WTC11 (cell line): ENCODE measurements at regions not wholly inside any gene's neighbourhood (a gene's known extent, or its start where the extent isn't known, plus 50 kb on each side); places are given as distances from the start of the nearest gene placed in this dataset.

ENCODE experiments used
- ATAC-seq: fragments of 200-7000 bp; cut with Tn5 transposase; 2 replicates; pipeline ENCODE4 v1.10.0; 2021; ENCODE audit warnings: mild to moderate bottlenecking, moderate library complexity
- CTCF ChIA-PET: fragments of 300-600 bp; sonication (Branson Sonifier 250); formaldehyde crosslinking; loops from one replicate; lab custom pipeline; 2021; ENCODE audit warnings: antibody characterized with exemption; lab: Charles Lee
- POLR2A ChIA-PET: fragments of 350-600 bp; sonication (Branson Sonifier 250); formaldehyde crosslinking; loops from one replicate; lab custom pipeline; 2021; ENCODE audit warnings: antibody characterized with exemption; lab: Charles Lee
- DNase-seq: peaks from one replicate; pipeline ENCODE4 v3.0.0; 2021; ENCODE audit warnings: low spot score
- H3K27ac Mint-ChIP-seq: 2 replicates; pipeline ENCODE4 v1.8.0; 2021; ENCODE audit warnings: mixed read lengths
- H3K27me3 Mint-ChIP-seq: 2 replicates; pipeline ENCODE4 v1.8.0; 2021; ENCODE audit warnings: low read depth, mild to moderate bottlenecking, moderate library complexity, mixed read lengths
- H3K36me3 Mint-ChIP-seq: 2 replicates; pipeline ENCODE4 v1.8.0; 2021; ENCODE audit warnings: mixed read lengths
- H3K4me1 Mint-ChIP-seq: 2 replicates; pipeline ENCODE4 v1.8.0; 2022; ENCODE audit warnings: mixed read lengths
- H3K4me3 Mint-ChIP-seq: 2 replicates; pipeline ENCODE4 v1.8.0; 2021; ENCODE audit warnings: mild to moderate bottlenecking, moderate library complexity, mixed read lengths
- H3K9me3 Mint-ChIP-seq: 2 replicates; pipeline ENCODE4 v1.8.0; 2021; ENCODE audit warnings: mixed read lengths
- ATF1 ChIP-seq: sonication (generic); formaldehyde crosslinking; IDR thresholded peaks from 2 replicates; pipeline ENCODE4 v1.8.1; 2023; ENCODE audit warnings: mild to moderate bottlenecking, moderate library complexity, missing genetic modification reagents
- CBFB ChIP-seq: sonication (generic); formaldehyde crosslinking; IDR thresholded peaks from 2 replicates; pipeline ENCODE4 v1.8.1; 2022; ENCODE audit warnings: mild to moderate bottlenecking, low read depth, missing genetic modification reagents
- CREM ChIP-seq: sonication (generic); formaldehyde crosslinking; IDR thresholded peaks from 2 replicates; pipeline ENCODE4 v1.8.1; 2022; ENCODE audit warnings: mild to moderate bottlenecking, missing genetic modification reagents, moderate library complexity
- HMGA2 ChIP-seq: fragments of 250-450 bp; sonication (Bioruptor Pico); IDR thresholded peaks from 2 replicates; pipeline ENCODE4 v1.4.0; 2021; ENCODE audit warnings: mild to moderate bottlenecking, moderate library complexity
- IRF2 ChIP-seq: sonication (generic); formaldehyde crosslinking; IDR thresholded peaks from 2 replicates; pipeline ENCODE4 v1.8.0; 2022; ENCODE audit warnings: low read depth, missing genetic modification reagents, borderline replicate concordance
- JAZF1 ChIP-seq: fragments of 250-450 bp; sonication (Bioruptor Pico); IDR thresholded peaks from 2 replicates; pipeline ENCODE4 v1.9.0; 2021; ENCODE audit warnings: moderate library complexity, mild to moderate bottlenecking, inconsistent platforms
- KAT7 ChIP-seq: sonication (generic); formaldehyde crosslinking; IDR thresholded peaks from 2 replicates; pipeline ENCODE4 v1.8.1; 2023; ENCODE audit warnings: missing genetic modification reagents, mild to moderate bottlenecking, borderline replicate concordance
- NFE2L1 ChIP-seq: sonication (generic); formaldehyde crosslinking; IDR thresholded peaks from 2 replicates; pipeline ENCODE4 v1.8.1; 2023; ENCODE audit warnings: missing genetic modification reagents
- RORB ChIP-seq: fragments of 250-450 bp; sonication (Bioruptor Pico); IDR thresholded peaks from 2 replicates; pipeline ENCODE4 v1.9.0; 2021; ENCODE audit warnings: mild to moderate bottlenecking
- SMAD3 ChIP-seq: sonication (generic); formaldehyde crosslinking; IDR thresholded peaks from 2 replicates; pipeline ENCODE4 v1.8.0; 2022; ENCODE audit warnings: missing genetic modification reagents, mild to moderate bottlenecking, borderline replicate concordance
- SOX15 ChIP-seq: fragments of 250-450 bp; sonication (Bioruptor Pico); IDR thresholded peaks from 2 replicates; pipeline ENCODE4 v1.9.0; 2021; ENCODE audit warnings: mild to moderate bottlenecking
- SP1 ChIP-seq: sonication (generic); formaldehyde crosslinking; conservative IDR thresholded peaks from 2 replicates; pipeline ENCODE4 v1.8.1; 2022; ENCODE audit warnings: missing genetic modification reagents
- TEAD1 ChIP-seq: sonication (generic); formaldehyde crosslinking; IDR thresholded peaks from 2 replicates; pipeline ENCODE4 v1.8.0; 2022; ENCODE audit warnings: mild to moderate bottlenecking, missing genetic modification reagents
- TP53 ChIP-seq: sonication (generic); formaldehyde crosslinking; IDR thresholded peaks from 2 replicates; pipeline ENCODE4 v1.8.1; 2023; ENCODE audit warnings: mild to moderate bottlenecking, missing genetic modification reagents
- ZBTB21 ChIP-seq: sonication (generic); formaldehyde crosslinking; IDR thresholded peaks from 2 replicates; pipeline ENCODE4 v1.8.1; 2023; ENCODE audit warnings: mild to moderate bottlenecking, missing genetic modification reagents, borderline replicate concordance
- ZNF121 ChIP-seq: sonication (generic); formaldehyde crosslinking; IDR thresholded peaks from 2 replicates; pipeline ENCODE4 v1.8.0; 2023; ENCODE audit warnings: missing genetic modification reagents
- ZNF138 ChIP-seq: sonication (generic); formaldehyde crosslinking; conservative IDR thresholded peaks from 2 replicates; pipeline ENCODE4 v1.8.1; 2022; ENCODE audit warnings: mild to moderate bottlenecking, moderate library complexity, missing genetic modification reagents
- ZNF219 ChIP-seq: sonication (generic); formaldehyde crosslinking; IDR thresholded peaks from 2 replicates; pipeline ENCODE4 v1.8.0; 2023; ENCODE audit warnings: missing genetic modification reagents, mild to moderate bottlenecking, borderline replicate concordance
- ZNF396 ChIP-seq: fragments of 250-450 bp; sonication (Bioruptor Pico); IDR thresholded peaks from 2 replicates; pipeline ENCODE4 v1.8.0; 2021; ENCODE audit warnings: mild to moderate bottlenecking, moderate library complexity, borderline replicate concordance
- ZNF416 ChIP-seq: fragments of 250-450 bp; sonication (Bioruptor Pico); IDR thresholded peaks from 2 replicates; pipeline ENCODE4 v1.9.0; 2021; ENCODE audit warnings: mild to moderate bottlenecking, inconsistent platforms
- TF ChIP-seq, protein P1 (sequence below): sonication (generic); formaldehyde crosslinking; IDR thresholded peaks from 2 replicates; pipeline ENCODE4 v1.8.1; 2022; ENCODE audit warnings: low read depth, mild to moderate bottlenecking, moderate library complexity, missing genetic modification reagents, borderline replicate concordance
- TF ChIP-seq, protein P2 (sequence below): sonication (generic); formaldehyde crosslinking; IDR thresholded peaks from 2 replicates; pipeline ENCODE4 v1.8.0; 2022; ENCODE audit warnings: mild to moderate bottlenecking, missing genetic modification reagents
- TF ChIP-seq, protein P3 (sequence below): fragments of 250-450 bp; sonication (Bioruptor Pico); IDR thresholded peaks from 2 replicates; pipeline ENCODE4 v1.8.0; 2021; ENCODE audit warnings: mild to moderate bottlenecking
- TF ChIP-seq, protein P4 (sequence below): sonication (generic); formaldehyde crosslinking; IDR thresholded peaks from 2 replicates; pipeline ENCODE4 v1.8.0; 2022; ENCODE audit warnings: mild to moderate bottlenecking, missing genetic modification reagents
- TF ChIP-seq, protein P5 (sequence below): sonication (generic); formaldehyde crosslinking; IDR thresholded peaks from 2 replicates; pipeline ENCODE4 v1.8.0; 2023; ENCODE audit warnings: missing genetic modification reagents
- TF ChIP-seq, protein P6 (sequence below): sonication (generic); formaldehyde crosslinking; IDR thresholded peaks from 2 replicates; pipeline ENCODE4 v1.8.1; 2023; ENCODE audit warnings: mild to moderate bottlenecking, missing genetic modification reagents, moderate library complexity
- TF ChIP-seq, protein P7 (sequence below): fragments of 250-450 bp; sonication (Bioruptor Pico); IDR thresholded peaks from 2 replicates; pipeline ENCODE4 v1.9.0; 2021; ENCODE audit warnings: mild to moderate bottlenecking

DNA sequence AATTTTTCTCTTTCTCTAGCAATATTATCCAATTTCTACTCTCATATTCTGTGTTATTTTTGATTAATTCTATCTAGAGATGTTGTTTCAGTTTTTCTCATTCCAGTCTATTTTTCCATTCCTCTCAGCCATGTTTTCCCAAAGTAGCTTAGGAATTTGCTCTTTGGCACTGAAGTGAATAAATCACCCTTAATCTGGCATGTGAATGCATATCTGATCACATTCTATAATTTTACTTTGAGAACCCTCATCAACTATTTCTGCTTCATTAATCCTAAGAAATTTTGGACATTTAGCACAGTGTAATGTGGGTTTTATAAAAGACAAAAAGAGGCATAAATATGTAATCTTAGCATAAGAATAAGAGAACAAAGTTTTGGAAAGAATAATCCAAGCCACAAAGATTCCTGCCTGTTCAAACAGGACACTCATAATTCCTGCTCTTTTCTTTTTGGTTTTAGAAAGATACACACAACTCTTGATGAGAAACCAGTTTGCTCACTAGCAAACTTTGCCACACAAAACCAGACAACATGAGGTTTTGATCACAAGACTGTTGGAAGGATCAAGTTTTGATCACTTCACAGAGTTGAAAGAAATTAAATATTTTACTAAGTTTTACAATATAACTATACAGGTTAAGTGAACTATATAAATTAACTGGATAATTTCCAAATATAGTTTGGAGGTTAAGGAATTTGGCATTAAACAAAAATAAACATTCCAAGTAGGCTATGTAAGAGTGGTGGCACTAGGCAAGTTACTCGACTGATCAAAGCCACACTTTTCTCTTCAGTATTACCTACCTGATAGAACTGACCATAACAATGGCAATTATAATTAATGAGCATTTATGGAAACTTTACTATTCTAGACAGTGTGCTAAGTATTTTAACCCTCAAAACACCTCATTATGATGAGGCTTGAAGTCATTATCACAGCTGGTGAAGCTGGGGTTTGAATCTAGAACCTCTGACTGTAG, 226.6 kb upstream of the TMTC1 start:
- Mint-ChIP-seq H3K36me3 (no peaks in the 10 kb centered on the region), H3K9me3 (no peaks in the 10 kb centered on the region)
- POLR2A ChIA-PET, result no interaction called here

DNA sequence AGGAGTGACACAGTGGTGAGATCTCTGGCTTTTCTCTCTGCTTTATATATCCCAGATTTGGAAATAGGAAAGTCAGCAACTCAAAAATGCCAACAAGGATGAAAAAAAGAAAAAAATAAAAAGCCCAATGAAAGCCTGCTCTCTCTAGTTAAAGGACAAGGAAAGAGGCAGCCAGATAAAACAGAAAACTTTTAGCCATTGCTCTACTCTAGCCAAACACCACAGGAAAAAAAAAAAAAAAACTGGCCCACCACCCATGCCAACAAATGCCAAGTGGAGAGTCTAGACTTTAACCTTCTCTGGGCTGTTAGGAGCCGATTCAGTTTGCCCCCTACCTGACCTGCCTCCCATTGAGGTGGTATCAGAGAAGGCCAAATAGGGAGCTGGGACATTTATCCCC, 222.3 kb upstream of the TMTC1 start:
- TF ChIP-seq, protein P1, sequence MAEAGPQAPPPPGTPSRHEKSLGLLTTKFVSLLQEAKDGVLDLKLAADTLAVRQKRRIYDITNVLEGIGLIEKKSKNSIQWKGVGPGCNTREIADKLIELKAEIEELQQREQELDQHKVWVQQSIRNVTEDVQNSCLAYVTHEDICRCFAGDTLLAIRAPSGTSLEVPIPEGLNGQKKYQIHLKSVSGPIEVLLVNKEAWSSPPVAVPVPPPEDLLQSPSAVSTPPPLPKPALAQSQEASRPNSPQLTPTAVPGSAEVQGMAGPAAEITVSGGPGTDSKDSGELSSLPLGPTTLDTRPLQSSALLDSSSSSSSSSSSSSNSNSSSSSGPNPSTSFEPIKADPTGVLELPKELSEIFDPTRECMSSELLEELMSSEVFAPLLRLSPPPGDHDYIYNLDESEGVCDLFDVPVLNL (CRISPR knock-in tag), result no peak
- TF ChIP-seq, protein P2, sequence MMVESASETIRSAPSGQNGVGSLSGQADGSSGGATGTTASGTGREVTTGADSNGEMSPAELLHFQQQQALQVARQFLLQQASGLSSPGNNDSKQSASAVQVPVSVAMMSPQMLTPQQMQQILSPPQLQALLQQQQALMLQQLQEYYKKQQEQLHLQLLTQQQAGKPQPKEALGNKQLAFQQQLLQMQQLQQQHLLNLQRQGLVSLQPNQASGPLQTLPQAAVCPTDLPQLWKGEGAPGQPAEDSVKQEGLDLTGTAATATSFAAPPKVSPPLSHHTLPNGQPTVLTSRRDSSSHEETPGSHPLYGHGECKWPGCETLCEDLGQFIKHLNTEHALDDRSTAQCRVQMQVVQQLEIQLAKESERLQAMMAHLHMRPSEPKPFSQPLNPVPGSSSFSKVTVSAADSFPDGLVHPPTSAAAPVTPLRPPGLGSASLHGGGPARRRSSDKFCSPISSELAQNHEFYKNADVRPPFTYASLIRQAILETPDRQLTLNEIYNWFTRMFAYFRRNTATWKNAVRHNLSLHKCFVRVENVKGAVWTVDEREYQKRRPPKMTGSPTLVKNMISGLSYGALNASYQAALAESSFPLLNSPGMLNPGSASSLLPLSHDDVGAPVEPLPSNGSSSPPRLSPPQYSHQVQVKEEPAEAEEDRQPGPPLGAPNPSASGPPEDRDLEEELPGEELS, result no peak
- TF ChIP-seq NFE2L1 (CRISPR knock-in tag) (no peak), CREM (CRISPR knock-in tag) (no peak), ZNF416 (no peak), TP53 (CRISPR knock-in tag) (no peak), SOX15 (no peak), JAZF1 (no peak), RORB (CRISPR knock-in tag) (no peak), ATF1 (CRISPR knock-in tag) (no peak), ZNF396 (CRISPR knock-in tag) (no peak), CBFB (CRISPR knock-in tag) (no peak), ZBTB21 (no peak), ZNF121 (no peak)
- TF ChIP-seq, protein P3, sequence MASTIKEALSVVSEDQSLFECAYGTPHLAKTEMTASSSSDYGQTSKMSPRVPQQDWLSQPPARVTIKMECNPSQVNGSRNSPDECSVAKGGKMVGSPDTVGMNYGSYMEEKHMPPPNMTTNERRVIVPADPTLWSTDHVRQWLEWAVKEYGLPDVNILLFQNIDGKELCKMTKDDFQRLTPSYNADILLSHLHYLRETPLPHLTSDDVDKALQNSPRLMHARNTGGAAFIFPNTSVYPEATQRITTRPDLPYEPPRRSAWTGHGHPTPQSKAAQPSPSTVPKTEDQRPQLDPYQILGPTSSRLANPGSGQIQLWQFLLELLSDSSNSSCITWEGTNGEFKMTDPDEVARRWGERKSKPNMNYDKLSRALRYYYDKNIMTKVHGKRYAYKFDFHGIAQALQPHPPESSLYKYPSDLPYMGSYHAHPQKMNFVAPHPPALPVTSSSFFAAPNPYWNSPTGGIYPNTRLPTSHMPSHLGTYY (CRISPR knock-in tag), result no peak
- TF ChIP-seq, all 79 proteins: peak for 0
- Mint-ChIP-seq H3K27ac (no peak overlapping the region), H3K4me3 (no peak overlapping the region), H3K36me3 (no peaks in the 10 kb centered on the region), H3K9me3 (no peaks in the 10 kb centered on the region), H3K27me3 (no peaks in the 10 kb centered on the region), H3K4me1 (no peaks in the 10 kb centered on the region)
- CTCF ChIA-PET, result no interaction called here
- POLR2A ChIA-PET, result no interaction called here
- DNase-seq, result no peak
- no peak for ATAC-seq

More for the DNA sequence above, 226.6 kb upstream of the TMTC1 start:
- Mint-ChIP-seq H3K4me3 (no peak overlapping the region), H3K27me3 (no peaks in the 10 kb centered on the region), H3K4me1 (peaks cover 3% of the 10 kb centered on the region), H3K27ac (no peak overlapping the region)
- ATAC-seq (no peak), DNase-seq (no peak)
- TF ChIP-seq CBFB (CRISPR knock-in tag) (no peak), ZNF396 (CRISPR knock-in tag) (no peak), ZNF138 (no peak), TEAD1 (no peak), SMAD3 (CRISPR knock-in tag) (no peak), IRF2 (CRISPR knock-in tag) (no peak), HMGA2 (CRISPR knock-in tag) (no peak), ZNF219 (CRISPR knock-in tag) (no peak), ATF1 (CRISPR knock-in tag) (no peak), SP1 (CRISPR knock-in tag) (no peak), KAT7 (CRISPR knock-in tag) (no peak)
- TF ChIP-seq, protein P4, sequence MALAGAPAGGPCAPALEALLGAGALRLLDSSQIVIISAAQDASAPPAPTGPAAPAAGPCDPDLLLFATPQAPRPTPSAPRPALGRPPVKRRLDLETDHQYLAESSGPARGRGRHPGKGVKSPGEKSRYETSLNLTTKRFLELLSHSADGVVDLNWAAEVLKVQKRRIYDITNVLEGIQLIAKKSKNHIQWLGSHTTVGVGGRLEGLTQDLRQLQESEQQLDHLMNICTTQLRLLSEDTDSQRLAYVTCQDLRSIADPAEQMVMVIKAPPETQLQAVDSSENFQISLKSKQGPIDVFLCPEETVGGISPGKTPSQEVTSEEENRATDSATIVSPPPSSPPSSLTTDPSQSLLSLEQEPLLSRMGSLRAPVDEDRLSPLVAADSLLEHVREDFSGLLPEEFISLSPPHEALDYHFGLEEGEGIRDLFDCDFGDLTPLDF (CRISPR knock-in tag), result no peak
- TF ChIP-seq, protein P5, sequence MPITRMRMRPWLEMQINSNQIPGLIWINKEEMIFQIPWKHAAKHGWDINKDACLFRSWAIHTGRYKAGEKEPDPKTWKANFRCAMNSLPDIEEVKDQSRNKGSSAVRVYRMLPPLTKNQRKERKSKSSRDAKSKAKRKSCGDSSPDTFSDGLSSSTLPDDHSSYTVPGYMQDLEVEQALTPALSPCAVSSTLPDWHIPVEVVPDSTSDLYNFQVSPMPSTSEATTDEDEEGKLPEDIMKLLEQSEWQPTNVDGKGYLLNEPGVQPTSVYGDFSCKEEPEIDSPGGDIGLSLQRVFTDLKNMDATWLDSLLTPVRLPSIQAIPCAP (CRISPR knock-in tag), result no peak
- TF ChIP-seq, protein P6, sequence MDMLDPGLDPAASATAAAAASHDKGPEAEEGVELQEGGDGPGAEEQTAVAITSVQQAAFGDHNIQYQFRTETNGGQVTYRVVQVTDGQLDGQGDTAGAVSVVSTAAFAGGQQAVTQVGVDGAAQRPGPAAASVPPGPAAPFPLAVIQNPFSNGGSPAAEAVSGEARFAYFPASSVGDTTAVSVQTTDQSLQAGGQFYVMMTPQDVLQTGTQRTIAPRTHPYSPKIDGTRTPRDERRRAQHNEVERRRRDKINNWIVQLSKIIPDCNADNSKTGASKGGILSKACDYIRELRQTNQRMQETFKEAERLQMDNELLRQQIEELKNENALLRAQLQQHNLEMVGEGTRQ (CRISPR knock-in tag), result no peak
- TF ChIP-seq, protein P7, sequence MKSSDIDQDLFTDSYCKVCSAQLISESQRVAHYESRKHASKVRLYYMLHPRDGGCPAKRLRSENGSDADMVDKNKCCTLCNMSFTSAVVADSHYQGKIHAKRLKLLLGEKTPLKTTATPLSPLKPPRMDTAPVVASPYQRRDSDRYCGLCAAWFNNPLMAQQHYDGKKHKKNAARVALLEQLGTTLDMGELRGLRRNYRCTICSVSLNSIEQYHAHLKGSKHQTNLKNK (CRISPR knock-in tag), result no peak
- CTCF ChIA-PET, result no interaction called here
